ENCODE measurements at regions not wholly inside any gene's neighbourhood (a gene's known extent, or its start where the extent isn't known, plus 50 kb on each side); places are given as distances from the start of the nearest gene placed in this dataset.

DNA sequence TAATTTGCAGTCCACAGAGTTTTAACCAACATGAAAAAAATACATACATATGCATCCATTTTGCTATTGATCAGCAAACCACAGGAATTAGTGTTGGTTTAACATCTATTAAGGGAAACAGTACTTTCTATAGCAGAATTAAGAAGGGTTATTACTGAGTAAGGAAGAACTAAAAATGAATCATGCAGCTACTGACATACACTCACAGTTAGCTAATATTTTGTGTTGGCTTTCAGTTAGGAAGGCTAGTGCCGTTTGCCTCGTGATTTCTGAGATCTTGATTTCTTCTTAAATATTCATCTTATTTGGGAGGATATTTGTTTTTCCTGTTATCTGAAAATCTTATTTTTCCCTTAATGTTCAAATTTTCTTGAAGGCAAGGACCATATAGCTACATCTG is 423.4 kb downstream of the NOVA1 start:
- Histone ChIP-seq H3K4me2 (ENCODE audit: low read depth, low read length) (no peak overlapping the region), H3K56ac (ENCODE audit: extremely low read depth, insufficient read depth, low read length) (no peak overlapping the region), H3K18ac (ENCODE audit: low read depth, low read length) (no peak overlapping the region), H3K4me1 (ENCODE audit: control insufficient read depth, insufficient read depth, low read length) (no peaks in the 10 kb centered on the region), H3K79me1 (ENCODE audit: low read depth in 1 of 2, low read length in 2 of 2) (no peaks in the 10 kb centered on the region), H2AK9ac (replicated peaks; ENCODE audit: low read depth, low read length, poor library complexity) (no peak overlapping the region), H3K4me3 (ENCODE audit: insufficient read depth, low read depth, low read length) (no peak overlapping the region), H2AK5ac (ENCODE audit: low read depth, low read length) (no peak overlapping the region), H2AFZ (replicated peaks; ENCODE audit: low read length, poor library complexity) (no peak overlapping the region), H2BK20ac (ENCODE audit: low read depth, low read length) (no peak overlapping the region), H4K91ac (ENCODE audit: insufficient read depth, low read depth, low read length) (no peak overlapping the region), H4K20me1 (ENCODE audit: insufficient read depth, low read length) (no peaks in the 10 kb centered on the region), H3K23ac (ENCODE audit: low read depth, low read length) (no peak overlapping the region), H2BK120ac (ENCODE audit: low read depth, low read length) (no peak overlapping the region), H3K14ac (replicated peaks; ENCODE audit: low read depth, low read length) (no peak overlapping the region), H3K27me3 (ENCODE audit: control insufficient read depth, insufficient read depth, low read length) (no peaks in the 10 kb centered on the region), H2BK5ac (ENCODE audit: low read depth, low read length, poor library complexity, severe bottlenecking) (no peak overlapping the region), H4K5ac (ENCODE audit: low read depth, low read length) (no peak overlapping the region), H3K9ac (ENCODE audit: low read depth, low read length) (no peak overlapping the region), H3K9me1 (ENCODE audit: insufficient read depth, low read length) (no peaks in the 10 kb centered on the region), H3K4ac (ENCODE audit: low read depth, low read length) (no peak overlapping the region), H3K9me3 (ENCODE audit: control insufficient read depth, insufficient read depth, low read length) (0 out of 2 replicates have a peak, but pooled peaks cover 1% of the 10 kb centered on the region), H3K36me3 (ENCODE audit: control insufficient read depth, insufficient read depth, low read length) (no peaks in the 10 kb centered on the region), H4K8ac (ENCODE audit: low read depth in 2 of 2, low read length in 2 of 2) (no peak overlapping the region), H3K27ac (ENCODE audit: insufficient read depth, low read length) (no peak overlapping the region), H2BK15ac (ENCODE audit: low read depth, low read length) (no peak overlapping the region)
- dilution Hi-C loops (cut with HindIII; ENCODE audit: low sequenced_read_pairs, unreplicated experiment) (no loop called here), intact Hi-C loops (cut with micrococcal nuclease) (no loop called here), in situ Hi-C loops (cut with MboI; ENCODE audit: low sequenced_read_pairs) (no loop called here)
- TF ChIP-seq, protein P1, sequence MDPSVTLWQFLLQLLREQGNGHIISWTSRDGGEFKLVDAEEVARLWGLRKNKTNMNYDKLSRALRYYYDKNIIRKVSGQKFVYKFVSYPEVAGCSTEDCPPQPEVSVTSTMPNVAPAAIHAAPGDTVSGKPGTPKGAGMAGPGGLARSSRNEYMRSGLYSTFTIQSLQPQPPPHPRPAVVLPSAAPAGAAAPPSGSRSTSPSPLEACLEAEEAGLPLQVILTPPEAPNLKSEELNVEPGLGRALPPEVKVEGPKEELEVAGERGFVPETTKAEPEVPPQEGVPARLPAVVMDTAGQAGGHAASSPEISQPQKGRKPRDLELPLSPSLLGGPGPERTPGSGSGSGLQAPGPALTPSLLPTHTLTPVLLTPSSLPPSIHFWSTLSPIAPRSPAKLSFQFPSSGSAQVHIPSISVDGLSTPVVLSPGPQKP (IDR thresholded peaks at IDR 0.05; ENCODE audit: borderline replicate concordance, low read depth, low read length), result no peak
- TF ChIP-seq MAFK (IDR thresholded peaks at IDR 0.05; ENCODE audit: low read depth, low read length) (no peak), MAZ (IDR thresholded peaks at IDR 0.05; ENCODE audit: borderline replicate concordance, low read depth, low read length) (no peak), BHLHE40 (IDR thresholded peaks at IDR 0.05; ENCODE audit: low read depth, low read length) (no peak), RCOR1 (IDR thresholded peaks at IDR 0.05; ENCODE audit: insufficient replicate concordance, low read length) (no peak)
- TF ChIP-seq, protein P2, sequence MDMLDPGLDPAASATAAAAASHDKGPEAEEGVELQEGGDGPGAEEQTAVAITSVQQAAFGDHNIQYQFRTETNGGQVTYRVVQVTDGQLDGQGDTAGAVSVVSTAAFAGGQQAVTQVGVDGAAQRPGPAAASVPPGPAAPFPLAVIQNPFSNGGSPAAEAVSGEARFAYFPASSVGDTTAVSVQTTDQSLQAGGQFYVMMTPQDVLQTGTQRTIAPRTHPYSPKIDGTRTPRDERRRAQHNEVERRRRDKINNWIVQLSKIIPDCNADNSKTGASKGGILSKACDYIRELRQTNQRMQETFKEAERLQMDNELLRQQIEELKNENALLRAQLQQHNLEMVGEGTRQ (IDR thresholded peaks at IDR 0.05; ENCODE audit: low read depth, low read length), result no peak
- CTCF ChIA-PET, result interaction anchor here (1.4 kb wide), 1 partner anchor 11 kb away, joined by 3 read pairs; no protein-coding TSS in a partner anchor
- no TSS peak for BruUV-seq (replicated peaks)
- ATAC-seq (ENCODE audit: low read depth) (no peak), DNase-seq (no peak)
- POLR2A ChIA-PET (ENCODE audit: unreplicated experiment), result no interaction called here
- WGBS, 2 experiments (ENCODE audit: extremely low coverage in 2 of 2, insufficient read length in 1 of 2), result no CpG with 5 or more reads among the region's 2 CpGs
